A549 (cell line): ENCODE measurements at regions not wholly inside any gene's neighbourhood (a gene's known extent, or its start where the extent isn't known, plus 50 kb on each side); places are given as distances from the start of the nearest gene placed in this dataset.

ENCODE experiments used
- ATAC-seq, 2 experiments: fragments of 200-7000 bp in 1 of 2; fragments of >200 bp in 1 of 2; cut with Nextera tagmentation in 1 of 2; cut with Tn5 transposase in 1 of 2; 3 replicates each; pipeline versions ENCODE4 v1.8.0 to v1.9.1; 2018 to 2020; ENCODE audit warnings: mild to moderate bottlenecking in 1 of 2, moderate library complexity in 1 of 2
- CTCF ChIA-PET: fragments of 300-600 bp; sonication (Branson Sonifier 250); formaldehyde crosslinking; extraction: SDS; loops from one replicate; lab custom pipeline; 2021; ENCODE audit warnings: antibody characterized with exemption, inconsistent platforms; lab: Yijun Ruan, JAX
- POLR2A ChIA-PET: fragments of 350-600 bp; formaldehyde crosslinking; extraction: SDS; loops from one replicate; lab custom pipeline; 2021; ENCODE audit warnings: antibody characterized with exemption, inconsistent platforms; lab: Yijun Ruan, JAX
- DNase-seq, 2 experiments: peaks; one replicate each; pipeline versions ENCODE4 v3.0.0 to v3.0.0-alpha.2; 2011 to 2016; ENCODE audit warnings: low read depth in 1 of 2, low spot score in 1 of 2
- FAIRE-seq: peaks from 2 replicates; lab custom pipeline; 2011; peaks lifted over from hg19 to GRCh38; lab: Jason Lieb, UNC
- H3K27ac ChIP-seq, 2 experiments: fragments of >200 bp; sonication (Bioruptor Twin); formaldehyde crosslinking; 3 replicates each; pipeline ENCODE4 v1.5.1; 2016 to 2017
- H3K4me1 ChIP-seq: fragments of >200 bp; sonication (Bioruptor Twin); formaldehyde crosslinking; 3 replicates; pipeline ENCODE4 v1.6.1; 2016
- H3K4me2 ChIP-seq: fragments of >200 bp; sonication (Bioruptor Twin); formaldehyde crosslinking; 3 replicates; pipeline ENCODE4 v1.6.1; 2016
- H3K4me3 ChIP-seq: fragments of >200 bp; sonication (Bioruptor Twin); formaldehyde crosslinking; 3 replicates; pipeline ENCODE4 v1.5.1; 2016
- H3K9me3 ChIP-seq: fragments of >200 bp; sonication (Bioruptor Twin); formaldehyde crosslinking; 3 replicates; pipeline ENCODE4 v1.6.1; 2016
- BHLHE40 ChIP-seq: IDR thresholded peaks from 2 replicates; pipeline ENCODE4 v1.6.1; 2012; ENCODE audit warnings: low read depth, low read length, inconsistent platforms
- CHD4 ChIP-seq: fragments of 200-600 bp; sonication (generic); IDR thresholded peaks from 2 replicates; pipeline ENCODE4 v1.6.1; 2016; ENCODE audit warnings: antibody characterized with exemption, mild to moderate bottlenecking, borderline replicate concordance
- E2F6 ChIP-seq: IDR thresholded peaks from 2 replicates; pipeline ENCODE4 v1.6.1; 2012; ENCODE audit warnings: low read depth, borderline replicate concordance
- EP300 ChIP-seq, 2 experiments: fragments of >200 bp; sonication (Bioruptor Twin); formaldehyde crosslinking; IDR thresholded peaks; 2 replicates in 1 of 2; 3 replicates in 1 of 2; pipeline ENCODE4 v1.6.1; 2016 to 2017
- FOSB ChIP-seq: fragments of 250-450 bp; sonication (Bioruptor Pico); IDR thresholded peaks from 2 replicates; pipeline ENCODE4 v1.5.0; 2020; ENCODE audit warnings: mild to moderate bottlenecking, moderate library complexity
- FOXS1 ChIP-seq: fragments of 250-450 bp; sonication (Bioruptor Pico); IDR thresholded peaks from 2 replicates; pipeline ENCODE4 v1.5.0; 2020; ENCODE audit warnings: mild to moderate bottlenecking, moderate library complexity
- GATA3 ChIP-seq: IDR thresholded peaks from 2 replicates; pipeline ENCODE4 v1.6.1; 2012; ENCODE audit warnings: borderline replicate concordance
- HOXA7 ChIP-seq: fragments of 250-450 bp; sonication (Bioruptor Pico); IDR thresholded peaks from 2 replicates; pipeline ENCODE4 v1.5.0; 2020; ENCODE audit warnings: mild to moderate bottlenecking, moderate library complexity
- HOXB13 ChIP-seq: fragments of 250-450 bp; sonication (Bioruptor Pico); IDR thresholded peaks from 2 replicates; pipeline ENCODE4 v1.5.0; 2020; ENCODE audit warnings: low read depth, mild to moderate bottlenecking, moderate library complexity
- HOXB5 ChIP-seq: fragments of 250-450 bp; sonication (Bioruptor Pico); IDR thresholded peaks from 2 replicates; pipeline ENCODE4 v1.5.0; 2020; ENCODE audit warnings: mild to moderate bottlenecking, moderate library complexity
- JUNB ChIP-seq: fragments of >200 bp; sonication (Bioruptor Twin); formaldehyde crosslinking; IDR thresholded peaks from 2 replicates; pipeline ENCODE4 v1.6.1; 2016
- KDM1A ChIP-seq: fragments of 200-600 bp; sonication (generic); IDR thresholded peaks from 2 replicates; pipeline ENCODE4 v1.6.1; 2016; ENCODE audit warnings: low read depth, mild to moderate bottlenecking
- KDM5A ChIP-seq: fragments of 200-600 bp; sonication (generic); IDR thresholded peaks from 2 replicates; pipeline ENCODE4 v1.6.1; 2016; ENCODE audit warnings: antibody characterized with exemption, mild to moderate bottlenecking
- MAFK ChIP-seq: fragments of 450-650 bp; IDR thresholded peaks from 2 replicates; pipeline ENCODE4 v1.6.1; 2014; ENCODE audit not compliant: partially characterized antibody
- MYC ChIP-seq: IDR thresholded peaks from 2 replicates; pipeline ENCODE4 v1.6.1; 2012; ENCODE audit warnings: mild to moderate bottlenecking, inconsistent platforms, low read length, improper control_type of control experiment, borderline replicate concordance
- NPAS2 ChIP-seq: fragments of 250-450 bp; sonication (Bioruptor Pico); IDR thresholded peaks from 2 replicates; pipeline ENCODE4 v1.8.0; 2022; ENCODE audit warnings: mild to moderate bottlenecking, moderate library complexity, borderline replicate concordance
- RAD21 ChIP-seq, 2 experiments: fragments of >200 bp in 1 of 2; sonication (Bioruptor Twin) in 1 of 2; formaldehyde crosslinking in 1 of 2; IDR thresholded peaks in 1 of 2; conservative IDR thresholded peaks in 1 of 2; 2 replicates in 1 of 2; 3 replicates in 1 of 2; pipeline ENCODE4 v1.6.1; 2012 to 2018; ENCODE audit warnings: inconsistent platforms in 1 of 2
- REST ChIP-seq: fragments of 200-600 bp; sonication (generic); IDR thresholded peaks from 2 replicates; pipeline ENCODE4 v1.6.1; 2016; ENCODE audit warnings: antibody characterized with exemption, mild to moderate bottlenecking, moderate library complexity
- SMC3 ChIP-seq: fragments of >200 bp; sonication (Bioruptor Twin); formaldehyde crosslinking; IDR thresholded peaks from 3 replicates; pipeline ENCODE4 v1.6.1; 2018; ENCODE audit warnings: inconsistent platforms
- TP53 ChIP-seq: fragments of 250-450 bp; sonication (Bioruptor Pico); IDR thresholded peaks from 2 replicates; pipeline ENCODE4 v1.5.0; 2021; ENCODE audit warnings: mild to moderate bottlenecking, moderate library complexity
- USF2 ChIP-seq: fragments of 450-650 bp; IDR thresholded peaks from 2 replicates; pipeline ENCODE4 v1.6.1; 2014; ENCODE audit warnings: antibody characterized with exemption
- ZC3H11A ChIP-seq: fragments of 450-650 bp; IDR thresholded peaks from 2 replicates; pipeline ENCODE4 v1.6.1; 2014; ENCODE audit warnings: antibody characterized with exemption, mild to moderate bottlenecking
- ZFP36 ChIP-seq: fragments of 450-650 bp; IDR thresholded peaks from 2 replicates; pipeline ENCODE4 v1.6.1; 2014; ENCODE audit warnings: borderline replicate concordance; ENCODE audit not compliant: partially characterized antibody
- ZNF302 ChIP-seq: fragments of 250-450 bp; sonication (Bioruptor Pico); IDR thresholded peaks from 2 replicates; pipeline ENCODE4 v1.9.0; 2021; ENCODE audit warnings: inconsistent platforms, mild to moderate bottlenecking, moderate library complexity
- ZSCAN20 ChIP-seq: fragments of 250-450 bp; sonication (Bioruptor Pico); IDR thresholded peaks from 2 replicates; pipeline ENCODE4 v1.8.0; 2022; ENCODE audit warnings: mild to moderate bottlenecking, moderate library complexity
- WGBS: methylation state at CpG from one replicate; pipeline ENCODE4 v1.1.6; 2017; ENCODE audit errors: missing lambda C conversion rate; 5-methylcytosine and 5-hydroxymethylcytosine counted together
- TF ChIP-seq, protein P1 (sequence below): IDR thresholded peaks from 2 replicates; pipeline ENCODE4 v1.6.1; 2012
- TF ChIP-seq, protein P2 (sequence below): fragments of 250-450 bp; sonication (Bioruptor Pico); IDR thresholded peaks from 2 replicates; pipeline ENCODE4 v1.5.0; 2020; ENCODE audit warnings: low read depth, mild to moderate bottlenecking, moderate library complexity

DNA sequence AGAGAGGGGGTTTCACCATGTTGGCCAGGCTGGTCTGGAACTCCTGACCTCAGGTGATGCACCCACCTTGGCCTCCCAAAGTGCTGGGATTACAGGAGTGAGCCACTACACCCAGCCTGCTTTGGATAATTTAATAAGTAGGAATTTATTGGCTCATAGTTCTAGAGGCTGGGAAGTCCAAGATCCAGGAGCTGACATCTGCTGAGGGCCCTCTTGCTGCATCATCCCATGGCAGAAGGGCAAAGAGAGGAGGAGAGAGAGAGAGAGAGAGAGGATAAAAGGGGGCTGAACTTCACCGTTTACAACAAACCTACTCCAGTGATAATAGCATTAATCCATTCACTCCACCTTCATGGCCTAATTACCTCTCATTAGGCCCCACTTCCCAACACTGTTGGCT lies 62.0 kb upstream of the HES1 start:
- CTCF ChIA-PET: interaction anchor here (1.0 kb wide), 1 partner anchor 61 kb away, joined by 4 read pairs; no protein-coding TSS in a partner anchor

DNA sequence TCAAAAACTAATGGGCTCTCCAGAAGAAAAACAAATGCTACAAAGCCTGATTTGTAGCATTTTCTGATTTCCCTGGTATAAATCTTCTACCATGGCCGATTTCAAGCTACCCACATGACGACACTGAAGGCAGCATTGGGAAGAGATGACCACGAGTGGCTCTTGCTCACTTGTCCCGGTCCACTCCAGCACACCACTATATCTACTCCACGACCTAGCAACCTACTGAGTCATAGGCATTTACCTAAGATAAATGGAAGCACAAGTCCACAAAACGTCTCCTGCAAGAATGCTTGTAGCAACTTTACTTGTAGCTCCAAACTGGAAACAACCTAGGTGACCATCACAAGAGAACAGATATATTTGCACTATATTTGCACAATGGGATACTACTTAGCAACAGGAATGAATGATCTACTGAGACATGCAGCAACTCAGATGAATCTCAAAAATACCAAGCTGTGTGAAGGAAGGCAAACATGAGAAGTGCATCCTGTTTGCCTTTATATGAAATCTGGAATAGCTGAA lies 60.8 kb upstream of the HES1 start:
- peak in 1 of 2 experiments; percentile 13; a peak in 3 of 6 replicates for ATAC-seq
- TF ChIP-seq FOXS1 (CRISPR knock-in tag): no peak
- no peak for TF ChIP-seq RAD21 (conservative IDR thresholded peaks at IDR 0.05 in 1 of 2, IDR thresholded peaks at IDR 0.05 in 1 of 2)
- no peak for TF ChIP-seq HOXA7
- TF ChIP-seq HOXB5 (CRISPR knock-in tag): no peak
- TF ChIP-seq E2F6: no peak
- no peak for TF ChIP-seq NPAS2 (CRISPR knock-in tag)
- TF ChIP-seq MAFK: no peak
- TF ChIP-seq JUNB: no peak
- TF ChIP-seq ZFP36: no peak
- TF ChIP-seq KDM5A: no peak
- TF ChIP-seq REST: no peak
- no peak for TF ChIP-seq USF2
- TF ChIP-seq GATA3: no peak
- no peak for TF ChIP-seq HOXB13 (CRISPR knock-in tag)
- no peak for TF ChIP-seq TP53 (CRISPR knock-in tag)
- TF ChIP-seq ZNF302: no peak
- TF ChIP-seq, protein P1, sequence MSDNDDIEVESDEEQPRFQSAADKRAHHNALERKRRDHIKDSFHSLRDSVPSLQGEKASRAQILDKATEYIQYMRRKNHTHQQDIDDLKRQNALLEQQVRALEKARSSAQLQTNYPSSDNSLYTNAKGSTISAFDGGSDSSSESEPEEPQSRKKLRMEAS: no peak
- TF ChIP-seq, protein P2, sequence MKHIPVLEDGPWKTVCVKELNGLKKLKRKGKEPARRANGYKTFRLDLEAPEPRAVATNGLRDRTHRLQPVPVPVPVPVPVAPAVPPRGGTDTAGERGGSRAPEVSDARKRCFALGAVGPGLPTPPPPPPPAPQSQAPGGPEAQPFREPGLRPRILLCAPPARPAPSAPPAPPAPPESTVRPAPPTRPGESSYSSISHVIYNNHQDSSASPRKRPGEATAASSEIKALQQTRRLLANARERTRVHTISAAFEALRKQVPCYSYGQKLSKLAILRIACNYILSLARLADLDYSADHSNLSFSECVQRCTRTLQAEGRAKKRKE (CRISPR knock-in tag): no peak
- TF ChIP-seq, all 56 proteins: peak for 0
- Histone ChIP-seq H3K4me1 (peaks cover 33% of the 10 kb centered on the region), H3K4me3 (no peak overlapping the region), H3K27ac (peak overlapping the region; percentile 23 to 64; a peak in 5 of 6 replicates), H3K4me2 (peak overlapping the region; percentile 57), H3K9me3 (no peaks in the 10 kb centered on the region)
- FAIRE-seq: no peak
- 62% methylated on average over 6 of the region's 6 CpGs for WGBS
- ChIA-PET CTCF (interaction anchor here (0.6 to 1.2 kb wide), 4 partner anchors 37 to 317 kb away, joined by 3 to 5 read pairs (median 4); no protein-coding TSS in a partner anchor), POLR2A (interaction anchor here (1.1 to 1.5 kb wide), 2 partner anchors 60 to 72 kb away, joined by 4 to 6 read pairs; partner anchors contain the start of gene HES1)
- DNase-seq: peak in 1 of 2 experiments; percentile 17

More for the DNA sequence above, 62.0 kb upstream of the HES1 start:
- FAIRE-seq: no peak
- H3K4me1 ChIP-seq: peaks cover 37% of the 10 kb centered on the region
- no peak overlapping the region for H3K4me3 ChIP-seq
- no peak overlapping the region for H3K4me2 ChIP-seq
- POLR2A ChIA-PET: no interaction called here
- 95% methylated on average over 1 of the region's 1 CpG for WGBS
- no peak for TF ChIP-seq FOSB (CRISPR knock-in tag)
- no peak for TF ChIP-seq KDM1A
- TF ChIP-seq ZNF302: no peak
- TF ChIP-seq ZC3H11A: no peak
- no peak for TF ChIP-seq BHLHE40
- no peak for TF ChIP-seq RAD21 (conservative IDR thresholded peaks at IDR 0.05 in 1 of 2, IDR thresholded peaks at IDR 0.05 in 1 of 2)
- TF ChIP-seq SMC3: no peak
- no peak for TF ChIP-seq ZSCAN20
- TF ChIP-seq CHD4: no peak
- TF ChIP-seq MYC: no peak
- TF ChIP-seq EP300 (IDR thresholded peaks at IDR 0.05): no peak
- TF ChIP-seq, all 56 proteins: peak for 0
- Histone ChIP-seq H3K9me3 (no peaks in the 10 kb centered on the region), H3K27ac (no peak overlapping the region)
- ATAC-seq: no peak
- no peak for DNase-seq
